RPMI8226 (cell line): ENCODE measurements at regions not wholly inside any gene's neighbourhood (a gene's known extent, or its start where the extent isn't known, plus 50 kb on each side); places are given as distances from the start of the nearest gene placed in this dataset.

Source experiments
- DNase-seq: peaks from one replicate; pipeline ENCODE4 v3.0.0-alpha.2; 2015

DNA sequence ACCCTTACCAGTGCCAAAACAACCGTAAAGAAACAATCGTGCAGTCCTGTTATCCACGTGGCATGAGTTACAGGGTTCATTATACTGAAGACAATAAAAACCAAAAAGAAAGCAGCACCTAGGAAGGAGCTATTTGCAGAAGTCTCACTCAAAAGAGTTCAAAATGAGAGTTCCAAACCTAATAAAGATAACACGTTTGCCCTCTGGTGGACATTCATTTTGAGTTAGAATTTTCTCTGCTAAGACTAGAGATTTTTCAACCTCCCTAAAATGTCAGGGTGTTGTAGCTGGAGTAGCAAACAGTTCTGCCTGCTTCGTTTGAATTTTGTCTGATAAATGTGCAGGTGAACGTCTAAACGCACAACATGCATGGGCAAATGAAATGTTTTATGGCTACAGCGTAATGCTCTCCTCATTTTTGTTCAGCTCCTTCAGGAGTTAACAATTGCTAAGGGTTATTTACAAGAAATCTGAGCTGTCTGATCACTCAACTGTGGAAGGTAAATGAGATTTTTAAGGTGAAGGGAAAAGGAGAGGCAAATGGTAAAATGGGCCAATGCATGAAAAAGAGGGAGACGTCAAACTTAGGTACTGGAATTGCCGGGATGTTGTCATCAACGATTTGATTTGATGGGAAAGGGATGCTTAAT, 1067.9 kb upstream of the EEF2KMT start:
- DNase-seq: peak; percentile 33

DNA sequence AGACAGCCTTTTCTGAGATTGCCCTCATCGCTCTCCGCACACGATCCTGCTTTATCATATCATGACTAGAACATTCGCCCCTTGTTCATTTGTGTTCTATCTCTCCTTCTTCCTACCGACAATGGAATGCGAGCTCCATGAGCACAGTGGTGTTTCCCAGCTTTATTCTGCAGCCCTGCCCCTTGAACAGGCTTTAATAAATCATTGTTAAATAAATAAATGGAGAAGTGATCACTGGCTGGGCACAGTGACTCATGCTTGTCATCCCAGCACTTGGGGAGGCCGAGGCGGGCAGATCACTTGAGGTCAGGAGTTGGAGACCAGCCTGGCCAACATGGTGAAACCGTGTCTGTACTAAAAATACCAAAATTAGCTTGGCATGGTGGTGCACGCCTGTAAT, 1063.3 kb upstream of the EEF2KMT start:
- no peak for DNase-seq

DNA sequence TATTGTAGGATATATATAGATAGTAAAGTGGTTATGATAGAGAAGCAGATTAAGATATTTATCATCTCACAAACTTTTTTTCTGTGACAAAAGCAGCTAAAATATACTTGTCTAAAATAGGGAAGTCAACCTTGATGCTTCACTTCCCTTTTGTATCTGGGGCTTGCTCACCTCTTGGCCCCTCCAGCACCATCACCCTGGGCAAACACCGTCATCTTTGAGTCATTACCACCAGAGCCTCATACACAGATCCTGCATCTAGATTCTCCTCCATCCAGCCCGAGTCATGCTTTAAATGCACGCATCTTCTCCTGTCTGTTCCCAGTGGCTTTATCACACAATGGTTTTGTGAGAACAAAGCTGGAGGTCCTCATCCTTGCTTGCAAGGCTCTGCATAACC, 1062.7 kb upstream of the EEF2KMT start:
- DNase-seq: no peak

DNA sequence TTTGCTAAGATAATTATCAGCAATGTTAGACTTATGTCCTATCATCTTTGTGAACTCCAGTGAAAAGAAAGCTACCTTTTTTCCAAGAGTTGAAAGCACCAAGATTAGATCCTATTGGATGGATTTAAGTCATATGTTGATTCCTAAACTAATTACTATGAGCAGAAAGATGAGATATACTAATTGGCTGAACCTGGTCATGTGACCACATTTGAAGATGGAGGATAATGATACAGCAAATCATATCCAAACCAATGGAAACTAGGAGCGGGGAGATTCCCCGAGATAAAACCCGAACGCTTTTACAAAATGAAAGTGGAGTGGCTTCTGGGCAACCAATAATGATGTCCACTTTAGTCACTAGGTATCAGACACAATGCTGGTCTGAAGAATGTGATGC, 1060.2 kb upstream of the EEF2KMT start:
- no peak for DNase-seq

DNA sequence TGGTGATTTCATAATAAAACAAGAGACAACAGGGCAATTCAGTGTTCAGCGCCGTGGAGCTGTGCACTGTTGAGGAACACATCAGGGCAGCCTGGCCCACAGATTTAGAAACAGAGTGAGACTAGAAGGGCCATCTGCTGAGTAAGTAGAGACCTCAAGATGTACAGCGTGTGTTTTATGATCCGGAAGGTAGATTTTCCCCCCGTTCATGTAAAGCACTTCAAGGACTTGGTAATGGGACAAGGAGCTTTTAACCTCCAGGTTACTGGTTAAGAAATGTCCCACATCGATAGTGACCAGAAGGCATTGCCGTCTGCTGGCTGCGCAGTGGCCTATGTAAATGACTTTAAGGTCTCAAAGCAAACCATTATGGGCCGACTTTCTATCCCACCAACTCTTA, 1057.7 kb upstream of the EEF2KMT start:
- no peak for DNase-seq

DNA sequence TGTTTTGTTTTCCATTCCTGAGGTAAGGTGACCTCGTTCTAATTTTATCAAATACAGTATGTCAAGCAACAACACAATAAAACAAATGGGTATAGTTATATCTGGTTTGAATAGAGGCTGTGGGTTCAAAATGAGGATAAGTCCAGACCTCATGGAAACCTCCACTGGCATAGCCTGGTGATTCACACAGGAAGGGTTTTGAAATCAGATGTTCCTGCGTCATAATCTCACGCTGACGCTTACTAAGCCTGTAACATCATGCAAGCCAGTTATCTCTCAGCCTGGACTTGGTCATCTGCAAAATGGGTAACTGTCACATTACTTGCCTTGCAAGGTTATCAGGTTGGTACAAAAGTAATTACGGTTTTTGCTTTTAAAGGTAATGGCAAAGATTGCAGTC, 1056.3 kb upstream of the EEF2KMT start:
- no peak for DNase-seq

DNA sequence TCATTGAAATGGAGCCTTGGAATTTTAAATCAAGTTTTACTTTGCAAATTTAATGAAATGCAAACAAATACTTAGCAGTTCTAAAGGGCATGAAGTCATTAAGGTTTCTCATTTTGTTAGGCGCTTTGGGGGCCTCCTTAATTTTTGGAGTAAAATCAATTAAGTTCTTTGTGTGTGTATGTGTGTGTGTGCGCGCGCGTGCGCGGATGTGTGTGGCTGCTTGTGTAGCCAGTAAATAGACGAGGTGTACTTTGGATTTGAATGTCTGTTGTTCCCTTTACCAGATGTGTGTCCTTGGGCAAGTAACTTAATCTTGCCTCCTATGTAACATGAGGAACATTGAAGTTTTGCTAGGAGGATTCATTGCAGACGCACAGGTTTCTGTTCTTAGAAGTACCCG, 1051.4 kb upstream of the EEF2KMT start:
- DNase-seq: no peak

DNA sequence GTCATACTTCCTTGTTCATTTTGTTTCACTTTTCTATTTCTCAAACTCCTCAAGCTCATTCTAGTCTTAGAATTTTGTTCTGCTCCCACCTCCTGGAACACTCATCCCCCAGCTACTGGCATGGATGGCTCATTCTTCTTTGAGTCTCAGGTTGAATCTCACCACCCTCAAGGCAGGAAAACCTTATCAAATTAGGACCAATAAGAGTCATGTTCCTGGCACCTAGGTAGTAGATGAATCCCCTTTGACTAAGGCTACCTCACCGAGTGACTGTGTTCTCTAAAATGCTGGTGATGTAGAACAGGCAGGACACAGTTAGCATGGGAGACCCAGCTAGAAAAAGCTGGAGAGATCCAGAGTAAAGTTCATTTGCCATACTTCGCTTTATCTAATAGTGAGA, 1050.8 kb upstream of the EEF2KMT start:
- DNase-seq: no peak

DNA sequence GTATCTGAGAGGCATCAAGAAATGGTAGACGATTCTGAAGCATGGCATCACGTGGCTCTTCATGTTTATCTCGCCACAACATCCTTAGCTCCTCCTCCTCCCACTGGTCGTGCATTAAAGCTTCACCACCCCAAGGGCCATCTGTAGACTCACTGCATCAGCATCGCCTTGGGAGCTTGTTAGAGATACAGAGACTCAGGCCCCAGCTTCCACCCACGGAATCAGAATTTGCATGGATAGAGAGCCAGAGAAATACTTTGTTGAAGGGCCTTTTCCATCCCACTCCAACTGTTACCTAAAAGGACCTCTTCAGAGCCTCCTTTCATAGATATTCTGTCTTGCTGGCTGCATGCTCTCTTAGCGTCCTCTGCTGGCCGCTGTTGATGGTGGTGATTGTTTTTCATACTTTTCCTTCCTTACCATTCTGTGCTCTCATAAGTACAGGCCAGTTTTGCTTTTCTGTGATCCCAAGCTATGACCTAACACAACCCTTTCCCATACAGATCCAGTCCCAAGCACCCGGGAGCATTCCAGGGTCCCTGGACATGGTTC, 1049.4 kb upstream of the EEF2KMT start:
- DNase-seq: no peak

DNA sequence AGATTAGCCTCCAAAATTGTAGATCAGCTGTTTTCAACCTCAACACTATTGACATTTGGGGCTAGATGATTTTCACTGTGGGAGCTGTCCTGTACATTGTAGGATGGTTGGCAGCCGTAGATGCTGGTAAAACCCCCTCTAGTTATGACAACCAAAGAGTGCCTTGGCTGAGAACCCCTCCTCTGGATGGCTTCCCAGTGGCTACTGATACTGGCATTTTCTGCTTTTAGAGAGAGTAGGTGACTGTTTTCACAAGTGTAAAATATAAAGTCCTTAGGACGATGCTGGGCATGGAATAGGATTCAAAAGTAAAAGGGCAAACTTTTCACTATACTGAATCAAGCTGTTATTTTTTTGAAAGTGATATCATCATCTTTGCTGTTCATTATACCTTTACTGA, 1048.8 kb upstream of the EEF2KMT start:
- DNase-seq: no peak

DNA sequence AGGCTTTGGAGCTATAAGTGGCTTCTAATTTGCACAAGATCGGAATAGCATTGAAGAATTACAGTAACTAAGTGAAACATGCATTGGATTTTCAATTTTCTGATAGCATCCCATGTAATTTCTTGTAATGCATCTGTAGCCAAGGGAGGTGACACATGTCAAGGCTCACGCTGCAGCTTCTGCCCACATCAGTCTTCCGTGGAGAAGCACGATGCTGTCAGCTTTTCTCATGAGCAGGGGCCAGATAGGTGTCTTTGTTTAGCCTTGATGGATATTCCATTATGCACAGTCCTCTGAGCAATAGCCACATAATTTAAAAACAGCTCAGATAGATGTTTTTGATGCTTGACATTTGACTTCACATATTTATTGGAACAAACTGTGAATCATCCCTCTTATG, 1046.9 kb upstream of the EEF2KMT start:
- DNase-seq: no peak

DNA sequence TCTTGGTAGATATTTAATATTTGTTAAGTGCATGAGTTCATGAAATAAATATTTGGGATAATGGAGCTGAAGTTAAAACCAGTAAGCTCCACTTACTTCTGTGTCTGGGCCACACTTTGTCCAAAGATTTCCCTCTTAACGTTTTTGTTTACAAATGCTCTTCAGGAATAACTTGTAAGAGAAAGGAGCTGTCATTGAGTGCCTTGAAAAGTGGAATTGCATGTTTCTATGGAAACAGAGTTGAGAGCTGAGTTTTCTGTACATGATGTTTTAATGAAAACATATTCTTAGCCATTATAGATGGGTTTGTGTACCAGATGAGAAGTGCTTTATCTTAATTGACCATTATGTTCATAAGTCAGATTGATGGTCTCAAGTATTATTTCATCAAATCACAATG, 1045.4 kb upstream of the EEF2KMT start:
- DNase-seq: no peak

DNA sequence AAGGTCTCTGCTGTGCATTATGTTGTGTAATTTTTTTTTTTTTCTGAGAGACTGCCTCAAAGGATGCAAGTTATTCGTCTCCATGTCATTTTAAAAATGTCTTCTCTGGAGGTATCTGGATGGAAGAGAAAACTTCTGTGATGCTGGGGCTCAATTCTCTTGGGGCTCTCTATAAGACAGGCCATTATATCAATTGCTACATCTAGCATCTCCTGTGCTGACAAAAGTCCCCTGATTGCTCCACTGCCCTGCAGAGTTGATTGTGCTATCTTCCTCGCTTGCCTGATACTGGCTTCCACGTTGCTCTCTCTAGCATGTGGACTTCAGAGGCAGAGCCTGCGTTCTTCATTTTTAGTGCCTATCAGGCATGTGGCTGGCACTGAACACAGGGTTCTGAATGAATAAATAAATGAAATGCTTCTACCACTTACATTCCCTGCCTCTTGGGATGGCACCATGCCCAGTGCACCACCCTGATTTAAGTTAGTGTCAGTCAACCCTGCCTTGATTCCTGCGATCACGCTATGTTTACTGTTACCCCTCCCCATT, 1035.5 kb upstream of the EEF2KMT start:
- no peak for DNase-seq

DNA sequence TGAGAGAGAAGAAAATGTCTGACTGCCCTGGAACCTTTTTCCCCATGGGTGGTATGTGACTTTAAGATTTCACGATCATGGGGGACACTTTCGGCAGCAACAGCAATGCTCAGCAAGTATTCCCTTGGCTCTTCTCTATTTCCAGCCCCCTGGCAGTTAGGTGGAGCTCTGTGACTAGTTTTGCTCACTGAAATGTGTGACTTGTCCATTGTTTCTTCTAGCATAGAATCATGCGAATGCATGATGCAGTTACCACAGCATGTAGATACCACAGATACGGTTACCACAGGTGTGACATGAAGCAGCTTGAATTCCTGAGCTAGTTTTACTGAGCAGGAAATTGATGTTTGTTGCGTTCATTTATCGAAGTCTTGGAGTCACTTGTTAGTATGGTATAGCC, 1034.5 kb upstream of the EEF2KMT start:
- DNase-seq: no peak

DNA sequence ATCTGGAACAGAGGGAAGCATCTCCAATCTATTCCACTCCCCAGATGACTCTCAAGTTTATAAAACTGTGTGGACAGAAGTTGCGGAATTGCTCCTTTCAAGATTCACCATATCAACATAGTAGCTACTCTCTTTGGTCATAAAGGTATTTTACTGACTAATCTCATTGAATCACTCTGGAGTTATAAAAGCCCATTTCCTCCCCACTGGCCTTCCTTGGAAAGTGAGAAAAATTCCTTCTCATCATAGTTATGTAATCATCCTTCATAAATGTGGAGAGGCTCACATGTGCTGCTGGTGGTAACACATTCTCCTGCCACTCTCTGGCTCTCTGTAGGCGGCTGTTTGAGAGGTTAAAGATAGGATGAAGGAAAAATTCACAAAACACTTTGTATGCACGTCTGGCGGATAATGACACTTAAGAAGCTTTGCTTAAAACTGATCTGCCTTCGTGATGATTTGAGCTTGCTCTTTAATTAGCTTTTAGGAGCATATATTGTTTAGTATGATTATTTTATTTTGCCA, 1034.0 kb upstream of the EEF2KMT start:
- no peak for DNase-seq

DNA sequence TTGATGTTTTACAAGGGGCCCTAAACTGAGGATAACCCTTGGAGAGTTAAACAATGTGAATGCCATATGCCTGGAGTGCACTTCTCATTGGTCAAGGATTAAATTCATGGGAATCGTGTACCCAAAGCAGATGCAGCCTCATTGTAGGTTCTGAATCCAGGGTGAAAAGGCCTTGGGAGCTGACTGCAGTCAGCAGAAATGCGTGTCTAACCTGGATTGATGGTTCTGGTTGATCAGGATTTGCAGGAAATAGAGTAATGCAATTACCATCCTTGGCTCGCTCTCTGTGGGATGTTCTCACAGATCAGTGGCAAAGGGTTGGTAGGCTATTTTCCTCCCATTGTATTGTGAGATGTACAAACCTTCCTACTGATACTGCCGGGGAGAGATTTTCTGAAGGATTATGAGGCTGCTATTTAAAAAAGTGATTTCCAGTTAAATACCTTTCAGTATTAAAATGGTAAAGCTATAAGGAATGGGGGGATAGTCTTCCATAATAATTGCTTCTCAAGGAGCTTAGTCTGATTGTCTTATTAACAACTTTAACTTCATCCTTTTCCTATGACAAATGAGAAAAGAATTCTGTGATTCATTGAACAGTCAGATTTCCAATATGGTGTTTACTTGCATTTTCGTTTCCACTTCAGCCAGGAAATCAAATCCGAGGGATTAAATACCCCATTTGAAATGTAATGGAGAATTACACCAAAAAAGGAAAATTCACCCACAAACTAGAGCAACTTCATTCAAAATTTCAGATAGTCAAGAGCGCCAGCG, 1028.1 kb upstream of the EEF2KMT start:
- no peak for DNase-seq

DNA sequence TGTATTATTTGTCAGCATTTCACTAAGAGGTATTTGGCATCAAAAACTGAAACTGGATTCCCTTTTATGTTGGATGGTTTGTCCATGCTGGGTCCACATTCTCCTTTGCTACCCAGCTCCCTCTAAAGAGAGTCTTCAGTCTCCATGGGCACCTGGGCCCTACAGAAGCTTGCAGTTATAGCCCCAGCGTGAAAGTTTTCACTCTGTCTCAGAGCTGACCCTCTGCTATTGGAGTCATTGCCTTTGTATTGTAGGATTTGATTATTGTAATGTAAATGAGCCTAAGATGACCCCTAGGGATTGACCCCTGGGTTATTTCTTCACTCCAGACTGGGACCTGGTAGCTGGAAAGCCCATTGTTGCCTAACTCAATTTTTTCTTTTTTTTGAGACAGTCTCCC, 1026.5 kb upstream of the EEF2KMT start:
- DNase-seq: no peak

DNA sequence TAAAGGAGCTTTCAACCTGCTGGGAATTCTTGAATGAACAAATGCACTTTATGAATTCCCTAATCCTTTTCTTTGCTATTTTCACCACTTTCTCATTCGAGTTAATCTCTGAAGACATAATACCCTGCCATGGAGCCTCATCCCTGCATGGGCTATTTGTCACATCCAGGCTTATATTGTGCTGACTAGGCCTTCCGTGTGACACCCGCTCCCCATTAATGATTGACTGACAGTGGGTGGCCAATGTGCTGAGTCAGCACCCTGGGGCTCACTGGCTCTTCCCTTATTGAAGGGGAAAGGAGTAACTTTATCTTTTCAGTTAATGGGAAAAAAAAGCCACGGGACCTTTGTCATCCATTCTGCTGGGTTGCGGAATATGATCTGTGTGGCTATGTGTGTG, 1024.8 kb upstream of the EEF2KMT start:
- peak; percentile 5 for DNase-seq

DNA sequence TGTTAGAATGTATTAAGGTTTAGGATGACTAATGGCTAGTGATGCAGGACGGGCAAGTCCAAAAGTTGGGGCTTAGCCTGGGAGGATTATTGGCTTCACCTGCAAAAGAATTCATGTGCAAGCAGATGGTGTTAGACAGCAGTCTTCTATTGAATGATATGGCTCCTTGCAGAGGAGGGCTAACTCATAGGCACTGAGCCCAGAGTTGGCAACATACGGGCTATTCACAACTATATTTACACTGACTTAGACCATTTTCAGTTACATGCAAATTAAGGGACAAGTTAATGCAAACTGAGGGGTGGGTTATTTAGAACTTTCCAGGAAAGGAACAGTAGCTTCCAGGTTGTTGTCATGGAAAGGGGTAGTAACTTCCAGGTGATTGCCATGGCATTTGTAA, 1017.1 kb upstream of the EEF2KMT start:
- DNase-seq: no peak

DNA sequence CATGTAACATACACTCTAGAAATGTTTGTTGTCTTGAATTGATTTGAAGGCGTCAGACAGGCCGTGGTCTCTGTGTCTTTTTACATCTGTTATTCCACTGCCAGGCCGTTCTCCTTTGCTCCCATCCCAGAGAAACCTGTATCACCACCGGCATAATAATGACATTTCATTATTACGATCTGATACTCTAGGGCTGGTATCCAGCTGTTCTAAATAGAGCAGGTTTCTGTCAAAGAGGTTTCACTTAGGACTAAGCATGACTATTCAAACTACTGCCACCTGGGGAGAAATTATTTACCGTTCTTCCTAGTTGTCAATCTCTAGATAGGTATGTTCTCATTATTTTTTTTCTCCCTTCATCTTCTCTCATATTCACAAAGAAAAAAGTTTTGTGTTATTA, 1016.2 kb upstream of the EEF2KMT start:
- no peak for DNase-seq

DNA sequence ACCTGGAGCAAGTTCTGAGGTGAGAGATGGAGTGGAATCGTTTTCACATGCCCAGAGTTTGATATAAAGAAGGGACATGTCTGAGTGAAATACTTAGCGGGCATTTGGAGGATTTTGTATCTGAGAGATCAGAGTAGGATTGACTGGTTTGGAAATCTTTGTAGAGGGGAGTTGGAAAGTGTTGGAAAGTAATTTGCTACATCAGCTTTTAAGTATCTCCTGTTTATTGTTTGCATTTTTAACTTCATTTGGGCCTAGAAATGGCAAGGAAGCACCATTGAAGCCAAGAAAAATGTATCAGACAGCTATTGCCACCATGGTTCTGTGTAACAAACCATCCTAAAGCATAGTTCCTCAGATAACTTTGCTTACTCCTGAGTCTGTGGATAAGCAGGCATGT, 1015.1 kb upstream of the EEF2KMT start:
- DNase-seq: no peak

DNA sequence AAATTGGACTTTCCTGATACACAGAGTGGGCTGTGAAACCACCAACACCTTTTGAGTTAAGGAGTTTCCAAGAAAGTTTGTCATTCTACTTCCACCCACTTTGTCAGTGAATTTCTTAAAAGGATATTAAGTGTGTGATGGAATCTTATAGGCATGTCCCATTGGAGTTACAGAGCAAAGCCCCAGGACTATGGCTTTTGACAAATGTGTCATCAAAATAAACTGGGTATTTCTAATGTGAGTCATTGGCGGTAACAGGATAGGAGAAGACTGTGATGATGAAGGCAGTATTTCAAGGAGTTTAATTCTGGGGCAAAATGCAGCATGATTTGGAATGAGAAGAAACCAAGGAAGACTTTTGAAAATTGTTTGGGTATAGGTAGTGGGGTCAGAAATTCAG, 1013.8 kb upstream of the EEF2KMT start:
- DNase-seq: no peak

DNA sequence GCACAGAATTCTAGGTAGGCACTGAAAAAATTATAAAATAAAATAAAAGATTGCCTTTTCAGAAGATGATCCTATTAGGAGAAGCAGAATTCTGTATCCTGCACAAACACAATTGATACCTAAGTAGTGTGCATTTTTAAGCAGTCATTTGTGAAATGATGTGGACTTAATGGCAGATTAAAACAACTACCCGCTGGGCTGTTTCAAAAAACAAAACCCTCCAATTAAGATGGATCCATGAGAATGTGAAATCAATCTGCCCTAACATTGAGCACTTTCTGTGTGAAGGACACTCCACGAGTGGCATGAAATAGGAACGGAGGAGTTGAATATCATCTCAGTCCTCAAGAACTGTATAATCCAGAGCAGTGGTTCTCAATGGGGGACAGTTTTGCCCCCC, 1012.8 kb upstream of the EEF2KMT start:
- DNase-seq: no peak

DNA sequence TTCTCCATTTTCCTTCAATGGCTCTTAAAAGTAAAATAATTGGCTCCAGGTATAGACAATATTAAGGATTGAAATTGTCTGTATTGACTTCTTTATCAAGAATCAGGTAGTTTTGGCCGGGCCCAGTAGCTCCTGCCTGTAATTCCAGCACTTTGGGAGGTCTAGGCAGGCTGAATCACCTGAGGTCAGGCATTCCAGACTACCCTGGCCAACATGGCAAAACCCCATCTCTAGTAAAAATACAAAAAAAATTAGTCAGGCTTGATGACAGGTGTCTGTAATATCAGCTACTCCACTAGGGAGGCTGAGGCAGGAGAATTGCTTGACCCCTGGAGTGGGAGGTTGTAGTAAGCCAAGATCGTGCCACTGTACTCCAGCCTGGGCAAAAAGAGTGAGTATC, 1008.5 kb upstream of the EEF2KMT start:
- no peak for DNase-seq
